Stimulated activated CD4-positive, alpha-beta T cell treated with anti-CD3 and anti-CD28 coated beads, Interleukin-12 subunit alpha, Interleukin-12 subunit beta, amount 100 ng/mL, for 48 hours (primary cell): ENCODE measurements at regions not wholly inside any gene's neighbourhood (a gene's known extent, or its start where the extent isn't known, plus 50 kb on each side); places are given as distances from the start of the nearest gene placed in this dataset.

Experiments
- DNase-seq, 3 donors: peaks; one replicate each; pipeline ENCODE4 v3.0.0-alpha.2; 2020; ENCODE audit warnings: low read depth in 2 of 3, low spot score in 1 of 3

GRCh38 chr3:43892526-43892925 lies 201.8 kb downstream of the ABHD5 start:
- no peak for DNase-seq

GRCh38 chr3:43893727-43894126 lies 203.0 kb downstream of the ABHD5 start:
- DNase-seq, result no peak

DNA sequence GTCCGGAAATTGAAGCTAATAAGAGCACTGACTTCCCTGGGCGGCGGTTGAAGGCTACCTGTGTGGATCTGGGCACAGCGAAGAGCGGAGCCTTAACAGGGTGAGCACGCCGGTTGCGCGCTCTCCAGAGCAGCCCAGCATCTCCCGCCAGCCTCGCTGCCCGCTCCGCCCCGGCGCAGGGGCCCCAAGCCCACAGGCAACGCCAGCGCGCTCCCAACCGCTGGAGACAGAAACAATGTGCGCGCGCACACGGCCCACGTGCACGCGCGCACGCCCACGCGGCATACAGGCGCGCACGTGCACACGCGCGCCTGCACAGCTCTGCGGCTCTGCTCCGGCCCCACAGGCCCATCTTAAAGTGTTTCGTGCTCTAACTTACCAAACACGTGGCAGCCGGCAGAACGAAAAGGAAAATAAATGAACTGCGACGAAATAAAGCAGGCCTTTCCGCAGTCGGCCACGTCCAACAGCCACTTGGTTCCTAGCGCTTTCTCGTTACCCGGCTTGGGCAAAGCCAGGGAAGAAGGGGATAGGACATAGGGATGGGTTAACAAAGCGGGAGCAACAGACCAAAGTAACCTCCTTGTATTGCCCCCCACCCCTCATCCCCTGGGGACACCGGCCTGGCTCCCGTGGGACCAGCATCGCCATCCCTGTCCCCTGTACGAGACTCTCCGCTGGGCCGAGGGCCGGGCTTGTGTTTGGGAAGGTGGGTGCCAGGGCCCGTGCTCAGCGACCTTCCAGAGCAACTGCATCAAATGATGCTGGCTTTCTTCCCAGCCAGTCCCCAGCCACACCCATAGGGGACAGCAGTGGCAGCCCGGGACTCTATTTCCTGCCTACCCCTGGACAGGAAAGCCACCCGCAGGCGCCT lies 203.7 kb downstream of the ABHD5 start:
- DNase-seq, result peak; percentile 18 to 30 (median 25)

GRCh38 chr3:43895573-43895972 lies 204.8 kb downstream of the ABHD5 start:
- no peak for DNase-seq

- no peak for DNase-seq
These were observed 211.7 kb downstream of the ABHD5 start for GRCh38 chr3:43902415-43902814.

GRCh38 chr3:43905157-43905556 lies 214.4 kb downstream of the ABHD5 start:
- no peak for DNase-seq

DNA sequence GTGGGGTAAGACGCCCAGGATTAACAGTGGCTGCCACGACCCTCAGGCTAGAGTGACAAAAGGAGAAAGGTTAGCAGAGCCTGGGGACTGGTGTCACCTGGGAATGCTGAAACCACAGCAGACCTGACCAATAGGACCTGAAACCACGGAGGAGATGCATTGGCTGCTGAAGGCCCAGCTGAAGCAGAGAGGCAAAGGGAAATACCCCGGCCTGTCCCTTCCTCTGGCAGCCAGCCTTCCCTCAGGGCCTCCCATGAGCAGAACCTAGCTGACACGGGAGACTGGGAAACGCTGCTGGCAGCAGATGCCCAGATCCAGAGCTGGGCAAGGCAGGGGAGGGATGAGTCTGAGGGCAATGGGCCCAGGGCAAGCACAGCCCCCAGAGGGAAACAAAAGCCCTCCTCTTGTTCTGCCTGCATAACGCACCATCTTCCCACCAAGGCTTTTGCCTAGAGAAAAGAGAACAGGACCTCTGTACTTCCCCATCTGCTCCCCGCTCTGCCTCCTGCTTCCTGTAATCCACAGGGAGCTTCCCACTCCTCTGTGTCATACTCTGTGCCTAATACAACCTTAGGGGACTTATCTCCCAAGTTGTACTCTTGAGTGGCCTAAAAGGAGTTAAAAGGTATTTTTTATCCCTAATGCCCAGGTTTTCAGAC lies 216.2 kb downstream of the ABHD5 start:
- no peak for DNase-seq

- DNase-seq, result no peak
These were observed 216.7 kb downstream of the ABHD5 start for GRCh38 chr3:43907508-43907858.

DNA sequence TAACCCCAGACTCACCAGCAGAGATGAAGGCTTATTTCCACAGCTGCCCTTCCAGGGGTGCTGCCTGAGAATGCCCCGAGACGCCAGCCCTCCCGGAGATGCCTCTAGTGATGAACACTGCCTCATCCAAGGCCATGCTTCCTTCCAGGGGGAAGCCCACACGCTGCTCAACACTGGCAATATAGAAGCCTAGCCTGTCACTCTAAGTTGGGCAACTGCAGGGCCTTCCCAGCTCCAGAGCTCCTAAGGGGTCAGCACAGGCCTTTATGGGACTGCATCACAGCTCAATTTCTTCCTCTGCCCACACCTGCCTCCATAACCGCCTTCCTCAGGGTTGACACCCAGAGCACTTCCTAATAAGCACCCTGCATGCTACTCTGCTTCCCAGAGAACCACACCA lies 217.7 kb downstream of the ABHD5 start:
- DNase-seq, result no peak

- no peak for DNase-seq
These were observed 218.4 kb downstream of the ABHD5 start for GRCh38 chr3:43909149-43909548.

DNA sequence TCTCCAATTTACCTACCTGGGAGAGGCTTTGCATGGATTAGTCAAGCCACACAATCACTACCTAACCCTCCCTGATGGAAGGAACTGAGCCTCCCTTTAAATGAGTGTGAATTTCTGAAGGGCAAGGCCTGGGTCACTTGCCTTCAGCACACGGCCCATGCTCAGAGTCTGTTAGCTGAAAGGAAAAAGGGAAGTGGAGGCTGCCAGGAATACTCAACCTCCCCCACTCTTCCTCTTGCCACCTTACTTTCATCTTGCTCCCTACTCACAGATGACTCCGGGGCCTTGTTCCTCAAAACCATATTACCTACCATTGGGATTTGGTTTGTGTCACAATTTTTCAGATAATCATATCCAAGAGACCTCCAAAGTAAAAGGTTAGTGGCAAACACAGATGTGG lies 220.0 kb downstream of the ABHD5 start:
- no peak for DNase-seq

GRCh38 chr3:43913036-43913948 lies 222.6 kb downstream of the ABHD5 start:
- DNase-seq, result no peak

- DNase-seq, result no peak
These were observed 223.5 kb downstream of the ABHD5 start for GRCh38 chr3:43914269-43914668.

DNA sequence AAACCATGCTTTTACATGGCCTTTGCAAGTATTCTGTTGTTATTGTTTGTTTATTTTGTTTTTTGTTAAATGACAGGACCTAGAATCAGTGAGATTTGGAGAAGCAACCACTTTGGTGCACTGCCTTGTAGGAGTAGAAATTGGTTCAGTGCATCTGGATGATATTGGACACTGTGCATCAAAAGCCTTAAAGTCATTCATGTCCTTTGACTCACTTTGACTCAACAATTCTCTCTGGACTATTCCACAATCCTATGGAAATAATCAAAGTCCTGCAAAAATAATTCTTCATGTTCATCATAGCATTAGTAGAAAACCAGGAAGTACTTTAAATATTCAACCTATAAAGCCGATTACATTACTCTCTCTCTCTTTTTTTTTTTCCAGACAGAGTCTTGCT lies 224.8 kb downstream of the ABHD5 start:
- no peak for DNase-seq

- no peak for DNase-seq
These were observed 226.6 kb downstream of the ABHD5 start for GRCh38 chr3:43917361-43917760.

DNA sequence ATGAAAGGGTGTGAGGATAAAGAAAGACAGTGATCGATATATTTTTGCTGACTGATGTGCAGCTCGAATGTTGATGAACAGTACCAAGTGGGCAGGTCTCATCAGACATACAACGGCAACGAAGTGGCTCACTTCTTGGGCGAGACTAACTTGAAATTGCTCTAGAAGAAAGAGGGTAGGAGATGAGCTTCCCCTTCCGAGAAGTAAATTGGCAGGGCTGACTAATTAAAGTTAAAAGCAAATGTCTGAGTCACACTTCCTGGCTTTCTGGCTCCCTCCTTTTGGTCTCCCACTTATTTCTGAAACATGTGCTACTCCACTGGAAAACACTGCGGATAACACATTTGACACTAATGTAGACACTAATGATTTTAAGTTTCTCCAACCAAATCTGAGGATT lies 228.3 kb downstream of the ABHD5 start:
- no peak for DNase-seq

DNA sequence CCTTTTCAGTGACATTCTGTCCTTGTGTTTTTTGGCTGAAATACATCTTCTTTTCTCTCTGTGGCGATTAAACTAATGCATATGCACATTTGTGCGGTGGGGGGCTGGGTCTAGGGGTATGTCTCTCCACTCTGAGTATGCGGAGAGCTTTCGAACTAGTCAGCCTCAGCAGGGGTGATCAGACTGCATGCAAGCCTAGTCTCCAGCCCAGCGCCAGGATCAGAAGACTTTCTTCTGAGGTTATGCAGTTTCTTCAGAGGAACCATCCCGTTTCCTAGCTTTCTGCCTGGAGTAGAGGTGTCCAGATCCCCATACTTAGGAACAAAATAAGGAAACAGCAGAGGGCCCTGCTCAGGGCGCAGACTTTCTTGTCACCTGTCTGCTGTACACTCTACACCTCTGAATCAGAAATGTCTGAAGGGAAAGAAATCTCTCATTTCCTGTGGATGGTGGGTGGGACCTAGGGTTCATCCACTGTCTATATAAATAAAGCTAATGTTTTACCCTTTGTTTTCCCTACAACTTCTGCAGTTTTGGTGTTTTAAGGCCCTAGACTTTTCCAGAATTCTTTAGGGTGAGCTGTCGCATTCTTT lies 230.4 kb downstream of the ABHD5 start:
- no peak for DNase-seq

DNA sequence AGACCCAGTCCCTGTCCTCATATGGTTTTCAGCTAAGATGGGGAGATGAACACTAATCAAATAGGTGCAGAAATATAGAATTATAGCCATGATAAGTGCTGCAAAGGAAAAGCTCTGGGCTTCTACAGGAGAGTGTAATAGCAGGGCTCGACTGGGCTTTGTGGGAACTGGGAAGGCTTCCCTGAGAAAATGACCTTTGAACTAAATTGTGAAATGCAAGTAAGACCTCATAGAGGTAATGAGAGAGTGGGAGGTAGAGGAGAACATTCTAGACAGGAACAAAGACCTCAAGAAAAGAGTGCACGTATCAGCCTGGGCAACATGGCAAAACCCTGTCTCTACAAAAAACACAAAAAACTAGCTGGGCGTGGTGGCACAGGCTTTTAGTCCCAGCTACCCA lies 231.6 kb downstream of the ABHD5 start:
- no peak for DNase-seq

DNA sequence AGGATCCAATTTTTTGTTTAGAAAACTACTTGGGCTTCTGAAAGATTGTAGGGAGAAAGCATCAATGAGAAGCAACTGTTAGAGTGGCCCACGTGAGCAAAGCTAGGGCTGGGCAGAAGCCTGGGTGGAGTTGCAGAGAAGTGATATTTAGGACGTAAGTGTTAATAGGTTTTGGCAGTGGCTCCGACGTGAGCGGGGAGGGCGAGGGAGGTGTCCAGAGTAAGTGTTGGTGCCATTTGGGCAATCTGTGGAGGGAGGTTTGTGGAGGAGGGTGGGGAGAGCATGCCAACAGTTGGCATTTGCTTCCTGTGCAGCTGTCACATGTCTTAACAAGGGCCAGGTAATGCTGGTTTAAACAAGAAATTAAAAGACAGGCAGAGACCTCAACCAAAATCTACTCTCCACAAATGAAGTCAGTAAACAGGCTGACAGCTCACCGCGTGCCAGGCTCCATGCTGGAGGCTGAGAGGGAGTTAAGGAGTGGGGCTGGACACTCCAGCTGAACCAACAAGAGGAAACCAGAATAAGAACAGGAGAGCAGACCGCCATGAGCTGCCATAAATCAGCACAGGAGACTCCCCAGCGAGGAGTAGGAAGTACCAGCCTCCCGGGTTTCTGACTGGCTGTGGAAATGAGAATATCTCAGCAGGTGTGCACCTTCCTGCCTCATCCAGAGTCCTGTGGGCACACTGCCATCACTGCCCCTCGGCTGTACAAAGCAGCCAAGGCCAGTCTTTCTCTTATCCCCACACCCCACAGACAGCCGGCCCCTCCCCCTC lies 232.6 kb downstream of the ABHD5 start:
- no peak for DNase-seq

DNA sequence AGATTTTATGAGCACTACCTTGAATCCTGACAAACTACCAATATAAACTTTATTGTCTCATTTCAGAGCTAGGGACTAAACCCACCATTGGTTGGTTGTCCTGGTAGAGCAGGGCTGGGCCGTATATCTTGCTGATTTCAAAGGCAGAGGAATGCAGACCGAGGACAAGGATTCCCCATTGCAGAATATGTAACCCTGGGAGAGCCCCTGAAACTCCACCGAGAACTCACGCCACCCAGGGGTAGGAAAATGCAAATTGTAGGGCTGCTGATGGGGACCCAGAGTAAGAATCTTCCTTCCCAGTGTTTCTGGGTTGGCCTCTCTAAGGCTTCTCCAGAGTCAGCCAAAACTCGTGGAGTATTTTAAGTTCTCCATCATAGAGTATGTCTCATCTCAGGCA lies 235.3 kb downstream of the ABHD5 start:
- no peak for DNase-seq

- DNase-seq, result no peak
These were observed 242.2 kb downstream of the ABHD5 start for GRCh38 chr3:43932921-43933320.
